Panc1 (cell line): ENCODE measurements at regions not wholly inside any gene's neighbourhood (a gene's known extent, or its start where the extent isn't known, plus 50 kb on each side); places are given as distances from the start of the nearest gene placed in this dataset.

Source experiments
- ATAC-seq: fragments of 200-7000 bp; cut with Tn5 transposase; 2 replicates; pipeline ENCODE4 v1.9.1; 2020; ENCODE audit warnings: mild to moderate bottlenecking, moderate library complexity
- BruUV-seq: library from RNA; stranded (reverse); fragments of 400-500 nt; replicated peaks from 2 replicates; lab custom pipeline; 2021; lab: Mats Ljungman, UMichigan
- CTCF ChIA-PET: fragments of 300-600 bp; sonication (Branson Sonifier 250); formaldehyde crosslinking; loops from one replicate; lab custom pipeline; 2022; ENCODE audit warnings: antibody characterized with exemption; lab: Charles Lee
- POLR2A ChIA-PET: fragments of 300-600 bp; sonication (Branson Sonifier 250); formaldehyde crosslinking; loops from one replicate; lab custom pipeline; 2022; ENCODE audit warnings: antibody characterized with exemption; lab: Charles Lee
- DNase-seq: peaks from one replicate; pipeline ENCODE4 v3.0.0-alpha.2; 2010; ENCODE audit warnings: low read depth, low spot score
- H3K27ac ChIP-seq: 2 replicates; pipeline ENCODE4 v1.5.1; 2011; ENCODE audit warnings: mild to moderate bottlenecking, low read length, inconsistent platforms
- H3K27me3 ChIP-seq: fragments of 200-500 bp; sonication (Bioruptor generic); 2 replicates; pipeline ENCODE4 v1.6.0; 2014; ENCODE audit warnings: low read length, inconsistent platforms; ENCODE audit not compliant: control insufficient read depth, insufficient read depth
- H3K36me3 ChIP-seq: fragments of 200-500 bp; sonication (Bioruptor generic); 2 replicates; pipeline ENCODE4 v1.5.1; 2014; ENCODE audit warnings: inconsistent platforms, mild to moderate bottlenecking, low read length, moderate library complexity; ENCODE audit not compliant: control insufficient read depth, insufficient read depth
- H3K4me1 ChIP-seq: 2 replicates; pipeline ENCODE4 v1.5.1; 2011; ENCODE audit warnings: inconsistent platforms, mild to moderate bottlenecking, low read length, moderate library complexity; ENCODE audit not compliant: control insufficient read depth, insufficient read depth
- H3K4me3 ChIP-seq, 2 experiments: 2 replicates each; pipeline ENCODE4 v1.5.1; 2011 to 2012; ENCODE audit warnings: low read depth in 2 of 2, low read length in 2 of 2, mild to moderate bottlenecking in 2 of 2, inconsistent platforms in 1 of 2, moderate library complexity in 1 of 2
- H3K9me3 ChIP-seq: fragments of 200-500 bp; sonication (Bioruptor generic); 2 replicates; pipeline ENCODE4 v1.5.1; 2014; ENCODE audit warnings: low read depth, mild to moderate bottlenecking, inconsistent platforms, low read length, moderate library complexity; ENCODE audit not compliant: control insufficient read depth, insufficient read depth
- CTCF ChIP-seq: fragments of 450-650 bp; IDR thresholded peaks from 2 replicates; pipeline ENCODE4 v1.5.1; 2017; ENCODE audit warnings: mild to moderate bottlenecking
- POLR2AphosphoS5 ChIP-seq: IDR thresholded peaks from 2 replicates; pipeline ENCODE4 v1.6.1; 2012; ENCODE audit warnings: mild to moderate bottlenecking, low read depth, low read length, moderate library complexity
- SIN3A ChIP-seq: IDR thresholded peaks from 2 replicates; pipeline ENCODE4 v1.6.1; 2012; ENCODE audit warnings: low read depth, mild to moderate bottlenecking, low read length, moderate library complexity, borderline replicate concordance; ENCODE audit not compliant: insufficient read depth
- TCF7L2 ChIP-seq: IDR thresholded peaks from 2 replicates; pipeline ENCODE4 v1.6.1; 2011; ENCODE audit warnings: mild to moderate bottlenecking, low read depth, low read length, inconsistent platforms
- in situ Hi-C: cut with HindIII; loops from 2 replicates; pipeline ENCODE4 v1.10.0; 2016; ENCODE audit warnings: low sequenced_read_pairs, low pct_unique_long_range_greater_than_20kb
- intact Hi-C: fragments of 100-400 bp; cut with micrococcal nuclease; formaldehyde crosslinking; loops from one replicate; pipeline ENCODE4 v1.10.0; 2022; ENCODE audit not compliant: unreplicated experiment
- TF ChIP-seq, protein P1 (sequence below), 2 experiments: IDR thresholded peaks; 2 replicates each; pipeline ENCODE4 v1.6.1; 2011 to 2012; ENCODE audit warnings: low read depth in 2 of 2, control low read depth in 1 of 2, low read length in 1 of 2, mild to moderate bottlenecking in 1 of 2, moderate library complexity in 1 of 2; ENCODE audit not compliant: insufficient read depth in 1 of 2

DNA sequence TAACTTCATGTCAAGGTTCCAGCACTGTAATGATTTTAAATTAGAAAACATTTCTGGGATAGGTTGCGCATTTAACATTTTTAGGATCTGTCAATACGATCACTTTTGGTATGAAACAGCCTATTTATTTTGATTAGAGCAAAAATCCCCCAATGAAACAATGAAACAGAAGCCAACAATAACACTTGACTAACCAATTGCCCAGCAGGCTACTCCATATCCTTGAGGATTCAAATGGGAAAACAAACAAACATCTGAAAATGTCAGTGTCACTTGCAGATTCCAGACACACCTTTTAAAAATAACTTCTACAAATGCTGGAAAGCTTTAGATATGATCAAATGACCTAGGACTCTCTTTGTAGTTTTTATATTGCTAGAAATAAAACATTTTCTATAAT lies 1412.5 kb upstream of the PRR20A start:
- intact Hi-C loops = no loop called here

DNA sequence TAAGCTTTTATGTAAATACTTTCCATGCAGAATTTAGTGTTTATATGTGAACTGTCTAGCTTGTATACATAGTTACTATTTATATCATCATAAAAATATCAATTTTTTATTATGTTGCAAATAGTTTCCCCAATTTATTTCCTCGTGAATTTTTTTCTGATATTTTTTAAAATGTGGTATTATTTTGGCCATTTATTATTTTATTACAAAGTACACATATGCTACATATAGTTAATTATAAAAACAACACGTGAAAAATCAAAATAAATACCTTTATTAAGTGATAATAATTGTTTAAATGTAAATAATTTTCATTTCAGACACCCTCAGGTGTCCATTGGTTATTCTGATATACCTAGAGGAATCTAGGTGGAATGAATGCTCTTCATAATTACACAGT lies 1394.9 kb upstream of the PRR20A start:
- DNase-seq (no peak), ATAC-seq (no peak)
- Histone ChIP-seq H3K9me3 (no peaks in the 10 kb centered on the region), H3K4me3 (no peak overlapping the region), H3K27ac (no peak overlapping the region), H3K4me1 (no peaks in the 10 kb centered on the region), H3K36me3 (no peaks in the 10 kb centered on the region), H3K27me3 (no peaks in the 10 kb centered on the region)
- CTCF ChIA-PET = no interaction called here
- POLR2A ChIA-PET = no interaction called here
- intact Hi-C loops = no loop called here
- in situ Hi-C loops = no loop called here
- no TSS peak for BruUV-seq
- no peak for TF ChIP-seq POLR2AphosphoS5
- no peak for TF ChIP-seq CTCF
- TF ChIP-seq, protein P1, sequence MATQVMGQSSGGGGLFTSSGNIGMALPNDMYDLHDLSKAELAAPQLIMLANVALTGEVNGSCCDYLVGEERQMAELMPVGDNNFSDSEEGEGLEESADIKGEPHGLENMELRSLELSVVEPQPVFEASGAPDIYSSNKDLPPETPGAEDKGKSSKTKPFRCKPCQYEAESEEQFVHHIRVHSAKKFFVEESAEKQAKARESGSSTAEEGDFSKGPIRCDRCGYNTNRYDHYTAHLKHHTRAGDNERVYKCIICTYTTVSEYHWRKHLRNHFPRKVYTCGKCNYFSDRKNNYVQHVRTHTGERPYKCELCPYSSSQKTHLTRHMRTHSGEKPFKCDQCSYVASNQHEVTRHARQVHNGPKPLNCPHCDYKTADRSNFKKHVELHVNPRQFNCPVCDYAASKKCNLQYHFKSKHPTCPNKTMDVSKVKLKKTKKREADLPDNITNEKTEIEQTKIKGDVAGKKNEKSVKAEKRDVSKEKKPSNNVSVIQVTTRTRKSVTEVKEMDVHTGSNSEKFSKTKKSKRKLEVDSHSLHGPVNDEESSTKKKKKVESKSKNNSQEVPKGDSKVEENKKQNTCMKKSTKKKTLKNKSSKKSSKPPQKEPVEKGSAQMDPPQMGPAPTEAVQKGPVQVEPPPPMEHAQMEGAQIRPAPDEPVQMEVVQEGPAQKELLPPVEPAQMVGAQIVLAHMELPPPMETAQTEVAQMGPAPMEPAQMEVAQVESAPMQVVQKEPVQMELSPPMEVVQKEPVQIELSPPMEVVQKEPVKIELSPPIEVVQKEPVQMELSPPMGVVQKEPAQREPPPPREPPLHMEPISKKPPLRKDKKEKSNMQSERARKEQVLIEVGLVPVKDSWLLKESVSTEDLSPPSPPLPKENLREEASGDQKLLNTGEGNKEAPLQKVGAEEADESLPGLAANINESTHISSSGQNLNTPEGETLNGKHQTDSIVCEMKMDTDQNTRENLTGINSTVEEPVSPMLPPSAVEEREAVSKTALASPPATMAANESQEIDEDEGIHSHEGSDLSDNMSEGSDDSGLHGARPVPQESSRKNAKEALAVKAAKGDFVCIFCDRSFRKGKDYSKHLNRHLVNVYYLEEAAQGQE (IDR thresholded peaks at IDR 0.05; ENCODE audit: insufficient read depth in 1 of 2, low read depth in 2 of 2, low read length in 1 of 2) = no peak
- no peak for TF ChIP-seq TCF7L2
- no peak for TF ChIP-seq SIN3A

More for the DNA sequence above, 1412.5 kb upstream of the PRR20A start:
- Histone ChIP-seq H3K36me3 (no peaks in the 10 kb centered on the region), H3K4me3 (no peak overlapping the region), H3K4me1 (no peaks in the 10 kb centered on the region), H3K27ac (no peak overlapping the region), H3K27me3 (no peaks in the 10 kb centered on the region), H3K9me3 (no peaks in the 10 kb centered on the region)
- in situ Hi-C loops = no loop called here
- no peak for TF ChIP-seq POLR2AphosphoS5
- TF ChIP-seq, protein P1 (IDR thresholded peaks at IDR 0.05; ENCODE audit: insufficient read depth in 1 of 2, low read depth in 2 of 2, low read length in 1 of 2) = no peak
- TF ChIP-seq SIN3A = no peak
- TF ChIP-seq TCF7L2 = no peak
- no peak for TF ChIP-seq CTCF
- POLR2A ChIA-PET = no interaction called here
- BruUV-seq = no TSS peak
- CTCF ChIA-PET = no interaction called here
- ATAC-seq (no peak), DNase-seq (no peak)
